ENCODE measurements at regions not wholly inside any gene's neighbourhood (a gene's known extent, or its start where the extent isn't known, plus 50 kb on each side); places are given as distances from the start of the nearest gene placed in this dataset.

GRCh38 chr16:6190776-6191175, 1093.2 kb upstream of the EEF2KMT start:
- DNase-seq = no peak

GRCh38 chr16:6189216-6189615, 1091.6 kb upstream of the EEF2KMT start:
- no peak for DNase-seq

- DNase-seq = no peak
These were observed 1080.1 kb upstream of the EEF2KMT start for GRCh38 chr16:6177616-6178180.

- no peak for DNase-seq
These were observed 1072.4 kb upstream of the EEF2KMT start for GRCh38 chr16:6170022-6170421.

- no peak for DNase-seq
These were observed 1067.9 kb upstream of the EEF2KMT start for GRCh38 chr16:6165330-6165979.

- DNase-seq = no peak
These were observed 1063.3 kb upstream of the EEF2KMT start for GRCh38 chr16:6160871-6161270.

GRCh38 chr16:6160303-6160702, 1062.7 kb upstream of the EEF2KMT start:
- DNase-seq = no peak

- no peak for DNase-seq
These were observed 1060.2 kb upstream of the EEF2KMT start for GRCh38 chr16:6157806-6158205.

- no peak for DNase-seq
These were observed 1057.7 kb upstream of the EEF2KMT start for GRCh38 chr16:6155271-6155670.

GRCh38 chr16:6153901-6154300, 1056.3 kb upstream of the EEF2KMT start:
- no peak for DNase-seq

- DNase-seq = no peak
These were observed 1051.4 kb upstream of the EEF2KMT start for GRCh38 chr16:6149031-6149430.

GRCh38 chr16:6148361-6148760, 1050.8 kb upstream of the EEF2KMT start:
- no peak for DNase-seq

GRCh38 chr16:6146874-6147425, 1049.4 kb upstream of the EEF2KMT start:
- no peak for DNase-seq

GRCh38 chr16:6146356-6146755, 1048.8 kb upstream of the EEF2KMT start:
- DNase-seq = no peak

GRCh38 chr16:6144463-6144862, 1046.9 kb upstream of the EEF2KMT start:
- DNase-seq = no peak

GRCh38 chr16:6143020-6143419, 1045.4 kb upstream of the EEF2KMT start:
- DNase-seq = no peak

- DNase-seq = no peak
These were observed 1035.5 kb upstream of the EEF2KMT start for GRCh38 chr16:6133009-6133557.

- no peak for DNase-seq
These were observed 1034.5 kb upstream of the EEF2KMT start for GRCh38 chr16:6132121-6132520.

GRCh38 chr16:6131526-6132050, 1034.0 kb upstream of the EEF2KMT start:
- DNase-seq = no peak

- DNase-seq = no peak
These were observed 1028.1 kb upstream of the EEF2KMT start for GRCh38 chr16:6125483-6126259.

- no peak for DNase-seq
These were observed 1026.5 kb upstream of the EEF2KMT start for GRCh38 chr16:6124136-6124535.

- DNase-seq = no peak
These were observed 1024.8 kb upstream of the EEF2KMT start for GRCh38 chr16:6122401-6122800.

GRCh38 chr16:6114691-6115090, 1017.1 kb upstream of the EEF2KMT start:
- no peak for DNase-seq

All from inflammatory macrophage (primary cell).